Esophagus muscularis mucosa (tissue), 4 donors: ENCODE measurements at regions not wholly inside any gene's neighbourhood (a gene's known extent, or its start where the extent isn't known, plus 50 kb on each side); places are given as distances from the start of the nearest gene placed in this dataset.

Source experiments
- DNase-seq: peaks from one replicate; pipeline ENCODE4 v3.0.0-alpha.2; 2017; ENCODE audit errors: extremely low spot score
- H3K27ac ChIP-seq, 4 donors: fragments of 200-600 bp; sonication (generic); replicated peaks in 1 of 4; 1 replicate in 3 of 4; 2 replicates in 1 of 4; pipeline ENCODE4 v1.5.1; 2016 to 2019; ENCODE audit warnings: mild to moderate bottlenecking in 1 of 4
- H3K27me3 ChIP-seq, 4 donors: fragments of 200-600 bp; sonication (generic); one replicate each; pipeline versions ENCODE4 v1.5.1 to v1.6.0; 2016 to 2019
- H3K36me3 ChIP-seq, 4 donors: fragments of 200-600 bp; sonication (generic); one replicate each; pipeline ENCODE4 v1.5.1; 2016 to 2019
- H3K4me1 ChIP-seq, 4 donors: fragments of 200-600 bp; sonication (generic); one replicate each; pipeline ENCODE4 v1.5.1; 2016 to 2019
- H3K4me3 ChIP-seq, 4 donors: fragments of 200-600 bp; sonication (generic); 1 replicate in 2 of 4; 2 replicates in 2 of 4; pipeline ENCODE4 v1.5.1; 2016 to 2019; ENCODE audit warnings: mild to moderate bottlenecking in 4 of 4, moderate library complexity in 1 of 4
- H3K9me3 ChIP-seq, 4 donors: fragments of 200-600 bp; sonication (generic); 1 replicate in 3 of 4; 2 replicates in 1 of 4; pipeline ENCODE4 v1.5.1; 2016 to 2019
- CTCF ChIP-seq, 3 experiments: fragments of 200-600 bp in 2 of 3; fragments of 450-650 bp in 1 of 3; sonication (generic) in 2 of 3; IDR thresholded peaks; one replicate each; pipeline ENCODE4 v1.5.1; 2017 to 2019; ENCODE audit warnings: antibody characterized with exemption in 3 of 3, mild to moderate bottlenecking in 2 of 3, moderate library complexity in 1 of 3
- EP300 ChIP-seq: sonication (generic); formaldehyde crosslinking; IDR thresholded peaks from one replicate; pipeline ENCODE4 v1.6.1; 2017; ENCODE audit warnings: antibody characterized with exemption
- POLR2A ChIP-seq: fragments of 450-650 bp; IDR thresholded peaks from one replicate; pipeline ENCODE4 v1.6.1; 2017; ENCODE audit warnings: antibody characterized with exemption, moderate library complexity, mild to moderate bottlenecking, low read depth
- POLR2AphosphoS5 ChIP-seq, 2 donors: sonication (generic); formaldehyde crosslinking; IDR thresholded peaks; one replicate each; pipeline ENCODE4 v1.6.1; 2017; ENCODE audit warnings: antibody characterized with exemption in 2 of 2
- WGBS: methylation state at CpG from one replicate; pipeline ENCODE4 v1.1.5; 2018; 5-methylcytosine and 5-hydroxymethylcytosine counted together
- intact Hi-C: fragments of 100-400 bp; cut with DNase I; formaldehyde crosslinking; loops from one replicate; pipeline ENCODE4 v1.15.1; 2023

- no peaks in the 10 kb centered on the region for H3K36me3 ChIP-seq
- no peak overlapping the region for H3K4me3 ChIP-seq
- no peak overlapping the region for H3K27ac ChIP-seq
- intact Hi-C loops: no loop called here
- TF ChIP-seq CTCF (IDR thresholded peaks at IDR 0.05): no peak
- TF ChIP-seq POLR2AphosphoS5 (IDR thresholded peaks at IDR 0.05): no peak
- no peak for TF ChIP-seq EP300
- TF ChIP-seq POLR2A: no peak
- H3K27me3 ChIP-seq: no peaks in the 10 kb centered on the region
- no peaks in the 10 kb centered on the region for H3K9me3 ChIP-seq
- 67% methylated on average over 1 of the region's 1 CpG for WGBS
- H3K4me1 ChIP-seq: peaks cover 8 to 16% (median 13%) of the 10 kb centered on the region in 4 donors
- DNase-seq: no peak
These were observed 148.0 kb downstream of the TTLL2 start for GRCh38 chr6:167472880-167473279.

- peaks cover 7 to 16% (median 12%) of the 10 kb centered on the region in 4 donors for H3K4me1 ChIP-seq
- TF ChIP-seq POLR2A (no peak), EP300 (no peak), CTCF (IDR thresholded peaks at IDR 0.05) (no peak), POLR2AphosphoS5 (IDR thresholded peaks at IDR 0.05) (no peak)
- H3K27me3 ChIP-seq: no peaks in the 10 kb centered on the region
- 88% methylated on average over 8 of the region's 8 CpGs for WGBS
- H3K36me3 ChIP-seq: no peaks in the 10 kb centered on the region
- intact Hi-C loops: no loop called here
- H3K9me3 ChIP-seq: no peaks in the 10 kb centered on the region
- no peak overlapping the region for H3K27ac ChIP-seq
- DNase-seq: no peak
- no peak overlapping the region for H3K4me3 ChIP-seq
These were observed 149.3 kb downstream of the TTLL2 start for GRCh38 chr6:167474171-167474570.

- 77% methylated on average over 3 of the region's 3 CpGs for WGBS
- intact Hi-C loops: no loop called here
- Histone ChIP-seq H3K27ac (no peak overlapping the region), H3K9me3 (no peaks in the 10 kb centered on the region), H3K36me3 (no peaks in the 10 kb centered on the region), H3K4me3 (no peak overlapping the region), H3K27me3 (no peaks in the 10 kb centered on the region), H3K4me1 (peaks cover 5 to 13% (median 12%) of the 10 kb centered on the region in 4 donors)
- no peak for TF ChIP-seq CTCF (IDR thresholded peaks at IDR 0.05)
- TF ChIP-seq EP300: no peak
- TF ChIP-seq POLR2A: no peak
- DNase-seq: no peak
These were observed 149.8 kb downstream of the TTLL2 start for GRCh38 chr6:167474725-167475124.

GRCh38 chr6:167475947-167476346, 151.1 kb downstream of the TTLL2 start:
- WGBS: 83% methylated on average over 8 of the region's 9 CpGs

More at GRCh38 chr6:167475947-167476346, 151.1 kb downstream of the TTLL2 start:
- H3K27me3 ChIP-seq: no peaks in the 10 kb centered on the region
- H3K4me3 ChIP-seq: no peak overlapping the region
- no peak overlapping the region for H3K27ac ChIP-seq
- peaks cover 9 to 14% (median 14%) of the 10 kb centered on the region in 4 donors for H3K4me1 ChIP-seq
- DNase-seq: no peak
- H3K9me3 ChIP-seq: no peaks in the 10 kb centered on the region
- no peaks in the 10 kb centered on the region for H3K36me3 ChIP-seq
- intact Hi-C loops: no loop called here
- TF ChIP-seq POLR2AphosphoS5 (IDR thresholded peaks at IDR 0.05): no peak
- TF ChIP-seq CTCF (IDR thresholded peaks at IDR 0.05): no peak
- no peak for TF ChIP-seq POLR2A
- TF ChIP-seq EP300: no peak
